ENCODE measurements at regions not wholly inside any gene's neighbourhood (a gene's known extent, or its start where the extent isn't known, plus 50 kb on each side); places are given as distances from the start of the nearest gene placed in this dataset.
"Not testable (repeated sequence)": the region's sequence is repeated elsewhere in the genome, so short reads cannot be mapped to it uniquely, and the experiment has no call there.

DNA sequence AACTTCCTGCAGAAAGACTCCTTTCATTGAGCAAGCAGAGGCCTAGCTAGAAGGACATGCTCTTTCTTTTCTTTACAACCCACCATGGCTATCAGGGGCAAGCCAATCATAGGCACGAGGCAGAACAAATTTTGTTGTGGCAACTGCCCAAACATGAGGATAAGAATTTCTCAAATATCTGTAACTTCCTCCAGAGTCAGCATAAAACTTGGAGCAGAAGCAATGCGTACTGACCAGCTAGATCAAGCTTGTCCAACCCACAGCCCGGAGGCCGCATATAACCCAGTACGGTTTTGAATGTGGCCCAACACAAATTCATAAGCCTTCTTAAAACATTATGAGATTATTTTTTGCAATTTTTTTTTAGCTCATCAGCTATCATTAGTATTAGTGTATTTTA, 87.0 kb upstream of the SOX21 start:
- Histone ChIP-seq H3K9me3 (ENCODE audit: control insufficient read depth, insufficient read depth, low read length) (no peaks in the 10 kb centered on the region), H3K4me3 (ENCODE audit: low read depth, low read length) (no peak overlapping the region), H3K36me3 (ENCODE audit: control insufficient read depth, insufficient read depth, low read length) (no peaks in the 10 kb centered on the region), H3K27me3 (ENCODE audit: control insufficient read depth, insufficient read depth, low read length) (no peaks in the 10 kb centered on the region), H3K27ac (ENCODE audit: low read depth, low read length) (no peak overlapping the region), H3K4me1 (ENCODE audit: control insufficient read depth, insufficient read depth, low read length) (no peaks in the 10 kb centered on the region)
- no peak for DNase-seq (ENCODE audit: low read depth in 4 of 6, low spot score in 6 of 6)
- 67% methylated on average over 2 of the region's 5 CpGs for WGBS (ENCODE audit: insufficient coverage)

GRCh38 chr13:94798738-94799137, 86.4 kb upstream of the SOX21 start:
- no peak for DNase-seq (ENCODE audit: low read depth in 4 of 6, low spot score in 6 of 6)
- Histone ChIP-seq H3K4me1 (ENCODE audit: control insufficient read depth, insufficient read depth, low read length) (no peaks in the 10 kb centered on the region), H3K27ac (ENCODE audit: low read depth, low read length) (no peak overlapping the region), H3K4me3 (ENCODE audit: low read depth, low read length) (no peak overlapping the region), H3K27me3 (ENCODE audit: control insufficient read depth, insufficient read depth, low read length) (no peaks in the 10 kb centered on the region), H3K36me3 (ENCODE audit: control insufficient read depth, insufficient read depth, low read length) (no peaks in the 10 kb centered on the region), H3K9me3 (ENCODE audit: control insufficient read depth, insufficient read depth, low read length) (no peaks in the 10 kb centered on the region)
- WGBS (ENCODE audit: insufficient coverage): 90% methylated on average over 5 of the region's 6 CpGs

GRCh38 chr13:94795292-94795691, 82.9 kb upstream of the SOX21 start:
- WGBS (ENCODE audit: insufficient coverage): 100% methylated on average over 1 of the region's 7 CpGs
- Histone ChIP-seq H3K4me1 (ENCODE audit: control insufficient read depth, insufficient read depth, low read length) (no peaks in the 10 kb centered on the region), H3K36me3 (ENCODE audit: control insufficient read depth, insufficient read depth, low read length) (no peaks in the 10 kb centered on the region), H3K27ac (ENCODE audit: low read depth, low read length) (no peak overlapping the region), H3K4me3 (ENCODE audit: low read depth, low read length) (no peak overlapping the region), H3K9me3 (ENCODE audit: control insufficient read depth, insufficient read depth, low read length) (no peaks in the 10 kb centered on the region), H3K27me3 (ENCODE audit: control insufficient read depth, insufficient read depth, low read length) (no peaks in the 10 kb centered on the region)
- DNase-seq (ENCODE audit: low read depth in 4 of 6, low spot score in 6 of 6): no peak

DNA sequence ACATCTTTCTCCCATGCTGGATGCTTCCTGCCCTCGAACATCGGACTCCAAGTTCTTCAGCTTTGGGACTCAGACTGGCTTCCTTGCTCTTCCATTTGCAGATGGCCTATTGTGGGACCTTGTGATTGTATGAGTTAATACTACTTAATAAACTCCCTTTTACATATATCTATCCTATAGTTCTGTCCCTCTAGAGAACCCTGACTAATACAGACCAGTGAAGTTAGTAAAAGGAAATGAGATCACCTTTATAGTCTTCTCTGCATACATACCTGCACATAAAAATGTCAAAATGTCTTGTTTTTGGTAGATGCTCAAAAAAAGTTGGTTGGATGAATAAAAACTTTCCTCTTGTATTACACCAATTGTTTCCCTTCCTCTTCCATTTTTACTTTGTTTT, 73.9 kb upstream of the SOX21 start:
- H3K36me3 ChIP-seq (ENCODE audit: control insufficient read depth, insufficient read depth, low read length); H3K4me3 ChIP-seq (ENCODE audit: low read depth, low read length); H3K4me1 ChIP-seq (ENCODE audit: control insufficient read depth, insufficient read depth, low read length); H3K9me3 ChIP-seq (ENCODE audit: control insufficient read depth, insufficient read depth, low read length); H3K27ac ChIP-seq (ENCODE audit: low read depth, low read length); DNase-seq (ENCODE audit: low read depth in 4 of 6, low spot score in 6 of 6); H3K27me3 ChIP-seq (ENCODE audit: control insufficient read depth, insufficient read depth, low read length): not testable (repeated sequence)
- WGBS (ENCODE audit: insufficient coverage): 100% methylated on average over 1 of the region's 2 CpGs

GRCh38 chr13:94784066-94784465, 71.7 kb upstream of the SOX21 start:
- no peaks in the 10 kb centered on the region for H3K27me3 ChIP-seq (ENCODE audit: control insufficient read depth, insufficient read depth, low read length)
- no peak overlapping the region for H3K27ac ChIP-seq (ENCODE audit: low read depth, low read length)
- no peak overlapping the region for H3K4me3 ChIP-seq (ENCODE audit: low read depth, low read length)
- H3K9me3 ChIP-seq (ENCODE audit: control insufficient read depth, insufficient read depth, low read length): no peaks in the 10 kb centered on the region
- no peaks in the 10 kb centered on the region for H3K4me1 ChIP-seq (ENCODE audit: control insufficient read depth, insufficient read depth, low read length)
- no peaks in the 10 kb centered on the region for H3K36me3 ChIP-seq (ENCODE audit: control insufficient read depth, insufficient read depth, low read length)
- DNase-seq (ENCODE audit: low read depth in 4 of 6, low spot score in 6 of 6): no peak
- 100% methylated on average over 5 of the region's 6 CpGs for WGBS (ENCODE audit: insufficient coverage)

GRCh38 chr13:94783489-94783888, 71.1 kb upstream of the SOX21 start:
- Histone ChIP-seq H3K9me3 (ENCODE audit: control insufficient read depth, insufficient read depth, low read length) (no peaks in the 10 kb centered on the region), H3K36me3 (ENCODE audit: control insufficient read depth, insufficient read depth, low read length) (no peaks in the 10 kb centered on the region), H3K4me3 (ENCODE audit: low read depth, low read length) (no peak overlapping the region), H3K27ac (ENCODE audit: low read depth, low read length) (no peak overlapping the region), H3K4me1 (ENCODE audit: control insufficient read depth, insufficient read depth, low read length) (no peaks in the 10 kb centered on the region), H3K27me3 (ENCODE audit: control insufficient read depth, insufficient read depth, low read length) (no peaks in the 10 kb centered on the region)
- no peak for DNase-seq (ENCODE audit: low read depth in 4 of 6, low spot score in 6 of 6)
- WGBS (ENCODE audit: insufficient coverage): 100% methylated on average over 1 of the region's 3 CpGs

DNA sequence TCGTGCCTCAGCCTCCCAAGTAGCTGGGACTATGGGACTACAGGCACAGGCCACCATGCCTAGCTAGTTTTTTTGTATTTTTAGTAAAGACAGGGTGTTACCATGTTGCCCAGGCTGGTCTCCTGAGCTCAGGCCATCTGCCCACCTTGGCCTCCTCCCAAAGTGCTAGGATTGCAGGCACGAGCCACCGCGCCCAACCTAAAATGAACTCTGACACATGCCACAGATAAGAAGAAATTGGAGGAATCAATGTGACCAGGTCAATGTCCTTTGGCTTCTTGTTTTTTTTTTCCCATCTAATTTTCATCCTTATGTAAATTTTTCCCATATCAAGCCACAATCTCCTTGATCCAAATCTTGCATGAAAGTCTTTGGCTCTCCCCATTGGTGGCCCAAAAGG, 68.1 kb upstream of the SOX21 start:
- no peak overlapping the region for H3K4me3 ChIP-seq (ENCODE audit: low read depth, low read length)
- H3K27ac ChIP-seq (ENCODE audit: low read depth, low read length): no peak overlapping the region
- no peaks in the 10 kb centered on the region for H3K4me1 ChIP-seq (ENCODE audit: control insufficient read depth, insufficient read depth, low read length)
- H3K27me3 ChIP-seq (ENCODE audit: control insufficient read depth, insufficient read depth, low read length): no peaks in the 10 kb centered on the region
- H3K9me3 ChIP-seq (ENCODE audit: control insufficient read depth, insufficient read depth, low read length): no peaks in the 10 kb centered on the region
- WGBS (ENCODE audit: insufficient coverage): 90% methylated on average over 2 of the region's 4 CpGs
- DNase-seq (ENCODE audit: low read depth in 4 of 6, low spot score in 6 of 6): no peak
- no peaks in the 10 kb centered on the region for H3K36me3 ChIP-seq (ENCODE audit: control insufficient read depth, insufficient read depth, low read length)

- no peaks in the 10 kb centered on the region for H3K36me3 ChIP-seq (ENCODE audit: control insufficient read depth, insufficient read depth, low read length)
- H3K4me3 ChIP-seq (ENCODE audit: low read depth, low read length): no peak overlapping the region
- no peak for DNase-seq (ENCODE audit: low read depth in 4 of 6, low spot score in 6 of 6)
- no peaks in the 10 kb centered on the region for H3K4me1 ChIP-seq (ENCODE audit: control insufficient read depth, insufficient read depth, low read length)
- no peaks in the 10 kb centered on the region for H3K27me3 ChIP-seq (ENCODE audit: control insufficient read depth, insufficient read depth, low read length)
- 64% methylated on average over 3 of the region's 5 CpGs for WGBS (ENCODE audit: insufficient coverage)
- H3K9me3 ChIP-seq (ENCODE audit: control insufficient read depth, insufficient read depth, low read length): no peaks in the 10 kb centered on the region
- H3K27ac ChIP-seq (ENCODE audit: low read depth, low read length): no peak overlapping the region
Observed at GRCh38 chr13:94778986-94779385, 66.6 kb upstream of the SOX21 start.

GRCh38 chr13:94778585-94778984, 66.2 kb upstream of the SOX21 start:
- DNase-seq (ENCODE audit: low read depth in 4 of 6, low spot score in 6 of 6): no peak
- no peaks in the 10 kb centered on the region for H3K27me3 ChIP-seq (ENCODE audit: control insufficient read depth, insufficient read depth, low read length)
- no peaks in the 10 kb centered on the region for H3K9me3 ChIP-seq (ENCODE audit: control insufficient read depth, insufficient read depth, low read length)
- H3K4me1 ChIP-seq (ENCODE audit: control insufficient read depth, insufficient read depth, low read length): no peaks in the 10 kb centered on the region
- no peak overlapping the region for H3K4me3 ChIP-seq (ENCODE audit: low read depth, low read length)
- H3K27ac ChIP-seq (ENCODE audit: low read depth, low read length): no peak overlapping the region
- H3K36me3 ChIP-seq (ENCODE audit: control insufficient read depth, insufficient read depth, low read length): no peaks in the 10 kb centered on the region

DNA sequence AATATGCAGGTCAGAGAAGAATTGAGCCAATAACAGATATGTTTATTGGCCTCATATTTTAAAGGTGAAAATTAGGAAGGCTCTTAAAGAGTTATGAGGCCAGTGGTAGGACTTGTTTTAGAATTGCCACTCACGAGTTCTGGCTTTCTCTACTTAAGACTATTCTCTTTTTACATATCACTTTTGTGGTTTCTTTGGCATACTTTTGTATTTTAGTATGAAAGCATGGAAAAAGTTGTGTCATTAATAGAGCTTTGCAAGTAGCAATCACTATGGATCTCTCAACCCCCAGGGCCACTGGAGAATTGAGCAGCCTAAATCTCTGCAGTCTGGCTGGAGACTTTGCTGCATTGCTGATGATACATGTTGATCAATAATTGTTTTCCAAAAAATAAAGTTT, 64.6 kb upstream of the SOX21 start:
- no CpG with 5 or more reads among the region's 1 CpG for WGBS (ENCODE audit: insufficient coverage)
- Histone ChIP-seq H3K9me3 (ENCODE audit: control insufficient read depth, insufficient read depth, low read length) (no peaks in the 10 kb centered on the region), H3K27ac (ENCODE audit: low read depth, low read length) (no peak overlapping the region), H3K4me3 (ENCODE audit: low read depth, low read length) (no peak overlapping the region), H3K36me3 (ENCODE audit: control insufficient read depth, insufficient read depth, low read length) (no peaks in the 10 kb centered on the region), H3K27me3 (ENCODE audit: control insufficient read depth, insufficient read depth, low read length) (no peaks in the 10 kb centered on the region), H3K4me1 (ENCODE audit: control insufficient read depth, insufficient read depth, low read length) (no peaks in the 10 kb centered on the region)
- no peak for DNase-seq (ENCODE audit: low read depth in 4 of 6, low spot score in 6 of 6)

- WGBS (ENCODE audit: insufficient coverage): 93% methylated on average over 8 of the region's 11 CpGs
- Histone ChIP-seq H3K27me3 (ENCODE audit: control insufficient read depth, insufficient read depth, low read length) (no peaks in the 10 kb centered on the region), H3K9me3 (ENCODE audit: control insufficient read depth, insufficient read depth, low read length) (no peaks in the 10 kb centered on the region), H3K27ac (ENCODE audit: low read depth, low read length) (no peak overlapping the region), H3K4me1 (ENCODE audit: control insufficient read depth, insufficient read depth, low read length) (no peaks in the 10 kb centered on the region), H3K36me3 (ENCODE audit: control insufficient read depth, insufficient read depth, low read length) (no peaks in the 10 kb centered on the region), H3K4me3 (ENCODE audit: low read depth, low read length) (no peak overlapping the region)
- DNase-seq (ENCODE audit: low read depth in 4 of 6, low spot score in 6 of 6): no peak
Observed at GRCh38 chr13:94776300-94776699, 64.0 kb upstream of the SOX21 start.
